H1 (cell line): ENCODE measurements at regions not wholly inside any gene's neighbourhood (a gene's known extent, or its start where the extent isn't known, plus 50 kb on each side); places are given as distances from the start of the nearest gene placed in this dataset.

Experiments
- CTCF ChIA-PET: fragments of 300-600 bp; sonication (Branson Sonifier 250); formaldehyde crosslinking; loops from one replicate; lab custom pipeline; 2021; ENCODE audit not compliant: partially characterized antibody; lab: Charles Lee
- POLR2A ChIA-PET: fragments of 300-600 bp; sonication (Branson Sonifier 250); formaldehyde crosslinking; loops from one replicate; lab custom pipeline; 2021; ENCODE audit warnings: inconsistent platforms; ENCODE audit not compliant: partially characterized antibody; lab: Charles Lee
- DNase-seq, 2 experiments: peaks; one replicate each; pipeline versions ENCODE4 v3.0.0 to v3.0.0-alpha.2; 2010 to 2022; ENCODE audit warnings: low spot score in 2 of 2, low read depth in 1 of 2, mixed read lengths in 1 of 2
- FAIRE-seq: peaks from 2 replicates; lab custom pipeline; 2011; peaks lifted over from hg19 to GRCh38; lab: Jason Lieb, UNC
- H2AFZ ChIP-seq: 2 replicates; pipeline ENCODE4 v1.8.1; 2012; ENCODE audit warnings: low read length, inconsistent platforms
- H2AK5ac ChIP-seq: 2 replicates; pipeline ENCODE4 v1.6.1; 2013; ENCODE audit warnings: low read depth, low read length
- H2BK120ac ChIP-seq: replicated peaks from 2 replicates; pipeline ENCODE3; 2013; ENCODE audit warnings: low read depth, low read length, inconsistent platforms
- H2BK12ac ChIP-seq: 2 replicates; pipeline ENCODE4 v1.6.1; 2013; ENCODE audit warnings: low read depth, low read length
- H2BK15ac ChIP-seq: 2 replicates; pipeline ENCODE4 v1.6.1; 2013; ENCODE audit warnings: low read length
- H2BK20ac ChIP-seq: 2 replicates; pipeline ENCODE4 v1.6.1; 2013; ENCODE audit warnings: low read length
- H2BK5ac ChIP-seq: 2 replicates; pipeline ENCODE4 v1.6.1; 2013; ENCODE audit warnings: low read depth, low read length
- H3K14ac ChIP-seq: 2 replicates; pipeline ENCODE4 v1.6.1; 2013; ENCODE audit warnings: inconsistent platforms; ENCODE audit not compliant: insufficient read length
- H3K18ac ChIP-seq: 2 replicates; pipeline ENCODE4 v1.6.1; 2013; ENCODE audit warnings: low read length; ENCODE audit errors: extremely low read depth
- H3K23ac ChIP-seq: 2 replicates; pipeline ENCODE4 v1.6.1; 2013; ENCODE audit warnings: inconsistent platforms; ENCODE audit not compliant: insufficient read length
- H3K23me2 ChIP-seq: 2 replicates; pipeline ENCODE4 v1.6.1; 2013; ENCODE audit warnings: low read depth, low read length
- H3K27ac ChIP-seq: 2 replicates; pipeline ENCODE4 v1.6.1; 2011; ENCODE audit warnings: low read depth, low read length, inconsistent platforms
- H3K27me3 ChIP-seq, 4 experiments: replicated peaks in 1 of 4; 1 replicate in 1 of 4; 2 replicates in 3 of 4; pipeline versions ENCODE4 v1.6.1 to v1.8.1; 2011 to 2013; ENCODE audit warnings: low read length in 3 of 4, mild to moderate bottlenecking in 3 of 4, inconsistent platforms in 2 of 4, mixed read lengths in 2 of 4, moderate library complexity in 1 of 4; ENCODE audit not compliant: control insufficient read depth in 3 of 4, insufficient read depth in 3 of 4; ENCODE audit errors: extremely low read depth in 1 of 4
- H3K36me3 ChIP-seq, 4 experiments: 2 replicates each; pipeline versions ENCODE4 v1.6.1 to v1.8.1; 2011 to 2013; ENCODE audit warnings: mild to moderate bottlenecking in 4 of 4, low read length in 3 of 4, moderate library complexity in 2 of 4, control low read depth in 1 of 4, inconsistent platforms in 1 of 4; ENCODE audit not compliant: insufficient read depth in 4 of 4, control insufficient read depth in 2 of 4
- H3K4ac ChIP-seq: replicated peaks from 2 replicates; pipeline ENCODE3; 2013; ENCODE audit warnings: low read length, low read depth, mixed read lengths, inconsistent platforms; ENCODE audit not compliant: insufficient read length
- H3K4me1 ChIP-seq, 4 experiments: replicated peaks in 1 of 4; 1 replicate in 1 of 4; 2 replicates in 3 of 4; pipeline versions ENCODE4 v1.6.1 to v1.8.1; 2011 to 2013; ENCODE audit warnings: low read length in 3 of 4, inconsistent platforms in 2 of 4, mixed read lengths in 1 of 4; ENCODE audit not compliant: insufficient read depth in 4 of 4, control insufficient read depth in 3 of 4
- H3K4me2 ChIP-seq, 2 experiments: 2 replicates each; pipeline versions ENCODE4 v1.6.1 to v1.8.1; 2011 to 2013; ENCODE audit warnings: low read depth in 2 of 2, low read length in 2 of 2, control low read depth in 1 of 2, inconsistent platforms in 1 of 2, mild to moderate bottlenecking in 1 of 2; ENCODE audit not compliant: insufficient read depth in 1 of 2
- H3K4me3 ChIP-seq, 4 experiments: fragments of 200-600, 300-600 bp in 1 of 4; sonication (generic), shearing (Covaris generic), sonication (Bioruptor Twin) in 1 of 4; 2 replicates each; pipeline versions ENCODE4 v1.5.1 to v1.8.1; 2011 to 2016; ENCODE audit warnings: low read length in 4 of 4, low read depth in 3 of 4, control low read depth in 2 of 4, inconsistent platforms in 2 of 4, mild to moderate bottlenecking in 2 of 4, mixed read lengths in 1 of 4, moderate library complexity in 1 of 4; ENCODE audit not compliant: insufficient read depth in 2 of 4; ENCODE audit errors: extremely low read depth in 1 of 4
- H3K56ac ChIP-seq: replicated peaks from 2 replicates; pipeline ENCODE3; 2013; ENCODE audit warnings: low read depth, mild to moderate bottlenecking, mixed read lengths, low read length, inconsistent platforms; ENCODE audit not compliant: insufficient read length
- H3K79me1 ChIP-seq: 2 replicates; pipeline ENCODE4 v1.6.1; 2013; ENCODE audit warnings: low read depth, low read length, control low read depth
- H3K79me2 ChIP-seq, 2 experiments: 2 replicates each; pipeline versions ENCODE4 v1.6.1 to v1.8.1; 2012 to 2013; ENCODE audit warnings: low read length in 2 of 2, mild to moderate bottlenecking in 2 of 2, inconsistent platforms in 1 of 2; ENCODE audit not compliant: insufficient read depth in 2 of 2, control insufficient read depth in 1 of 2
- H3K9ac ChIP-seq, 4 experiments: replicated peaks in 1 of 4; 1 replicate in 1 of 4; 2 replicates in 3 of 4; pipeline versions ENCODE4 v1.6.1 to v1.8.1; 2011 to 2013; ENCODE audit warnings: low read depth in 3 of 4, low read length in 3 of 4, control low read depth in 2 of 4, mild to moderate bottlenecking in 2 of 4, moderate library complexity in 2 of 4, inconsistent platforms in 1 of 4; ENCODE audit errors: extremely low read depth in 1 of 4
- H3K9me3 ChIP-seq, 2 experiments: 2 replicates each; pipeline versions ENCODE4 v1.6.1 to v1.8.1; 2012 to 2013; ENCODE audit warnings: mild to moderate bottlenecking in 2 of 2, moderate library complexity in 2 of 2, control low read depth in 1 of 2, inconsistent platforms in 1 of 2, low read depth in 1 of 2, low read length in 1 of 2, mixed read lengths in 1 of 2; ENCODE audit not compliant: insufficient read depth in 2 of 2
- H4K20me1 ChIP-seq, 2 experiments: replicated peaks in 1 of 2; 2 replicates each; pipeline versions ENCODE3 to v1.8.1; 2011 to 2013; ENCODE audit warnings: inconsistent platforms in 2 of 2, low read length in 2 of 2, mild to moderate bottlenecking in 1 of 2; ENCODE audit not compliant: insufficient read depth in 2 of 2, control insufficient read depth in 1 of 2
- H4K5ac ChIP-seq: 2 replicates; pipeline ENCODE4 v1.6.1; 2013; ENCODE audit warnings: low read length, low read depth, mixed read lengths, inconsistent platforms; ENCODE audit not compliant: insufficient read length
- H4K8ac ChIP-seq: 2 replicates; pipeline ENCODE4 v1.8.0; 2013; ENCODE audit warnings: mild to moderate bottlenecking, moderate library complexity, low read length, inconsistent platforms; ENCODE audit not compliant: insufficient read depth; ENCODE audit errors: extremely low read depth
- H4K91ac ChIP-seq: replicated peaks from 2 replicates; pipeline ENCODE3; 2013; ENCODE audit warnings: low read length, mixed read lengths, inconsistent platforms; ENCODE audit not compliant: insufficient read length
- BRCA1 ChIP-seq: IDR thresholded peaks from 2 replicates; pipeline ENCODE4 v1.6.1; 2012; ENCODE audit warnings: low read depth, low read length, improper control_type of control experiment
- MAFK ChIP-seq: IDR thresholded peaks from 2 replicates; pipeline ENCODE4 v1.6.1; 2012; ENCODE audit warnings: low read depth, mild to moderate bottlenecking, improper control_type of control experiment, low read length
- RXRA ChIP-seq: IDR thresholded peaks from 2 replicates; pipeline ENCODE4 v1.6.1; 2011; ENCODE audit warnings: low read depth, mild to moderate bottlenecking, low read length, moderate library complexity; ENCODE audit not compliant: insufficient read depth
- WGBS, 2 experiments: shearing (Covaris generic) in 1 of 2; methylation state at CpG; one replicate each; pipeline versions ENCODE4 v1.1.6 to v1.1.7; 2013 to 2015; ENCODE audit warnings: low lambda C conversion rate in 2 of 2, mixed read lengths in 2 of 2, inconsistent platforms in 1 of 2, low coverage in 1 of 2, missing lambda C conversion rate in 1 of 2; ENCODE audit not compliant: insufficient replicate concordance in 2 of 2, insufficient coverage in 1 of 2, insufficient read length in 1 of 2; ENCODE audit errors: extremely low coverage in 1 of 2, missing lambda C conversion rate in 1 of 2; 5-methylcytosine and 5-hydroxymethylcytosine counted together

DNA sequence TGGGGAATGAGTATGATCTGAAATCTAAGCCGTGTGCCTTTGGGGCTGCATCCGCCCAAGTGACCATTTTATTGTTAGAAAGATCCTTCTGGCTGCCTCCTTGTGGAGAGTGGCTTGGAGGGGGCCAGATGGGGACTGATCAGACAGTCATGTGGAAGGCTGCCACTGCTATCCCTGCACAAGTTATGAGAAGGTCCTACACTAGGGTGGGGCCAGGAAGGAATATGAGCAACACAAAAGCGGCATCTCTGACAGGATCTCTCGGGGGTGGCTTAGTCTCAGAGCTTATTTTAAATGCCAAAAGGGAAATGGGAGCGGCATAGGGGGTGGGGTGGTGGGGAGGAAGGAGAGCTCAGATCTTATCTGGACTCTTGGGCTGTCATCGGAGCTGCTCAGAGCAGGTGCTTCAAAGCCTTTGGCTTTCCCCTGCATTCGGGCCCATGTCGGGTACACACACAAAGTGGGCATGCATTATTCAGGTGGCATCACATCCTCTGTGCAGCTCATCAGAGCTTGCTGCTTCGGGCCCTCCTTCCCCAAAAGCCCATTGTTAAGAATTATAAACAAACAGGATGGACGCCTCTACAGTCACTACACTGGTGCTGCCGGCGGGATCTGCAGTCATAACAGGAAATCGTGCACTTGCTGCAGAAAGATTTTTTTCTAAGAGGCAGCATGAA, 805.4 kb downstream of the VRK1 start:
- no peaks in the 10 kb centered on the region for H3K79me1 ChIP-seq
- H3K4me1 ChIP-seq, result no peaks in the 10 kb centered on the region
- no peak for FAIRE-seq
- no peak overlapping the region for H3K23ac ChIP-seq
- no peak for TF ChIP-seq MAFK
- no peak for TF ChIP-seq RXRA
- TF ChIP-seq BRCA1, result no peak
- WGBS, 2 experiments, result 91% methylated on average over 13 of the region's 13 CpGs; no CpG with 5 or more reads in 1 of the 2 experiments
- H2BK15ac ChIP-seq, result no peak overlapping the region
- H3K4me3 ChIP-seq, result no peak overlapping the region
- H2BK20ac ChIP-seq, result no peak overlapping the region
- H4K20me1 ChIP-seq, result no peaks in the 10 kb centered on the region
- DNase-seq, result no peak
- no peak overlapping the region for H2AFZ ChIP-seq
- ChIA-PET CTCF (no interaction called here), POLR2A (no interaction called here)
- no peak overlapping the region for H2BK12ac ChIP-seq
- H3K56ac ChIP-seq, result no peak overlapping the region
- H3K79me2 ChIP-seq, result no peaks in the 10 kb centered on the region
- no peak overlapping the region for H2BK120ac ChIP-seq
- no peak overlapping the region for H3K14ac ChIP-seq
- H4K91ac ChIP-seq, result no peak overlapping the region
- no peak overlapping the region for H3K27ac ChIP-seq
- no peaks in the 10 kb centered on the region for H3K36me3 ChIP-seq
- H3K27me3 ChIP-seq, result no peaks in the 10 kb centered on the region
- H3K4ac ChIP-seq, result no peak overlapping the region
- H4K5ac ChIP-seq, result no peak overlapping the region
- H3K9ac ChIP-seq, result no peak overlapping the region
- peaks cover 0 to 4% of the 10 kb centered on the region in 2 experiments; a peak in 1 of 4 replicates for H3K9me3 ChIP-seq
- H2BK5ac ChIP-seq, result no peak overlapping the region
- H3K4me2 ChIP-seq, result no peak overlapping the region
- no peaks in the 10 kb centered on the region for H3K23me2 ChIP-seq
- H3K18ac ChIP-seq, result no peak overlapping the region
- no peak overlapping the region; the same call in 1 of the 2 replicates for H4K8ac ChIP-seq
- H2AK5ac ChIP-seq, result no peak overlapping the region
